ENCODE measurements at regions not wholly inside any gene's neighbourhood (a gene's known extent, or its start where the extent isn't known, plus 50 kb on each side); places are given as distances from the start of the nearest gene placed in this dataset.

DNA sequence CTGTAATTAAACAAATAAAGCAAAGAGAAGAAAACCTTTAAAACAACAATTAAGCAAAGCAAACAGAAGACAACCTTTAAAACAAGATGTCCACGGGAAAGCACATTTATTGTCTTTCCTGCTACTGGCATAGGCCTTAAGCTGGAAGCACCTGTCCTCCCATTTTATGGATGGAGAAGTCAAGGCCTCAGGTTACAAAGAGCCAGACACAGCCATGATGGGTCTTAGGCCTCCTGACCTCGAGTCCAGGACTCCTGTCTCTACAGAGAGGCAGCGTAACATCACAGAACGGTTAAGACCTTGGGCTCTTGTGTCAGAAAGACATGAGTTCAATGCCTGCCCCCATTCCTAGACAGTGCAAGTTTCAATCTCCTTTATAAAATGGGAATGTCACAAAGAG lies 54.7 kb upstream of the INSYN1 start:
- no peaks in the 10 kb centered on the region for H4K20me1 ChIP-seq (replicated peaks in 1 of 2; ENCODE audit: control insufficient read depth in 1 of 2, insufficient read depth in 2 of 2, low read length in 2 of 2)
- H3K9me3 ChIP-seq (ENCODE audit: insufficient read depth in 2 of 2, low read depth in 1 of 2, low read length in 1 of 2): no peaks in the 10 kb centered on the region
- ChIA-PET POLR2A (ENCODE audit: partially characterized antibody) (interaction anchor here (1.3 kb wide), 1 partner anchor 10 kb away, joined by 4 read pairs; no protein-coding TSS in a partner anchor), CTCF (ENCODE audit: partially characterized antibody) (interaction anchor here (1.2 to 1.7 kb wide), 3 partner anchors 25 to 103 kb away, joined by 3 to 9 read pairs (median 5); no protein-coding TSS in a partner anchor)
- H2BK120ac ChIP-seq (replicated peaks; ENCODE audit: low read depth, low read length): no peak overlapping the region
- no peak overlapping the region for H4K8ac ChIP-seq (ENCODE audit: extremely low read depth, insufficient read depth, low read length)
- no peak overlapping the region for H3K27ac ChIP-seq (ENCODE audit: low read depth, low read length)
- DNase-seq (ENCODE audit: low read depth in 1 of 2, low spot score in 2 of 2): no peak
- no peak overlapping the region for H2AFZ ChIP-seq (ENCODE audit: low read length)
- no peak overlapping the region for H2BK5ac ChIP-seq (ENCODE audit: low read depth, low read length)
- no peak overlapping the region for H3K4me3 ChIP-seq (ENCODE audit: extremely low read depth in 1 of 4, insufficient read depth in 2 of 4, low read depth in 3 of 4, low read length in 4 of 4)
- H2BK20ac ChIP-seq (ENCODE audit: low read length): no peak overlapping the region
- H3K14ac ChIP-seq (ENCODE audit: insufficient read length): no peak overlapping the region
- TF ChIP-seq POLR2A (IDR thresholded peaks at IDR 0.05; ENCODE audit: control extremely low read depth in 1 of 2, low read depth in 2 of 2, low read length in 2 of 2) (no peak), JUND (IDR thresholded peaks at IDR 0.05; ENCODE audit: low read length) (no peak), PHF8 (conservative IDR thresholded peaks at IDR 0.05; ENCODE audit: low read depth, low read length) (no peak), TAF7 (optimal IDR thresholded peaks at IDR 0.05; ENCODE audit: borderline replicate concordance, low read depth, low read length) (no peak), FOSL1 (IDR thresholded peaks at IDR 0.05; ENCODE audit: insufficient read depth, low read depth, low read length) (no peak), RAD21 (IDR thresholded peaks at IDR 0.05 in 1 of 2, conservative IDR thresholded peaks at IDR 0.05 in 1 of 2; ENCODE audit: low read depth in 2 of 2, low read length in 2 of 2) (no peak), SIRT6 (IDR thresholded peaks at IDR 0.05; ENCODE audit: low read length) (no peak), CREB1 (IDR thresholded peaks at IDR 0.05) (no peak), RNF2 (IDR thresholded peaks at IDR 0.05; ENCODE audit: borderline replicate concordance, low read depth, low read length, missing control alignments, poor library complexity, severe bottlenecking) (no peak)
- TF ChIP-seq, protein P1, sequence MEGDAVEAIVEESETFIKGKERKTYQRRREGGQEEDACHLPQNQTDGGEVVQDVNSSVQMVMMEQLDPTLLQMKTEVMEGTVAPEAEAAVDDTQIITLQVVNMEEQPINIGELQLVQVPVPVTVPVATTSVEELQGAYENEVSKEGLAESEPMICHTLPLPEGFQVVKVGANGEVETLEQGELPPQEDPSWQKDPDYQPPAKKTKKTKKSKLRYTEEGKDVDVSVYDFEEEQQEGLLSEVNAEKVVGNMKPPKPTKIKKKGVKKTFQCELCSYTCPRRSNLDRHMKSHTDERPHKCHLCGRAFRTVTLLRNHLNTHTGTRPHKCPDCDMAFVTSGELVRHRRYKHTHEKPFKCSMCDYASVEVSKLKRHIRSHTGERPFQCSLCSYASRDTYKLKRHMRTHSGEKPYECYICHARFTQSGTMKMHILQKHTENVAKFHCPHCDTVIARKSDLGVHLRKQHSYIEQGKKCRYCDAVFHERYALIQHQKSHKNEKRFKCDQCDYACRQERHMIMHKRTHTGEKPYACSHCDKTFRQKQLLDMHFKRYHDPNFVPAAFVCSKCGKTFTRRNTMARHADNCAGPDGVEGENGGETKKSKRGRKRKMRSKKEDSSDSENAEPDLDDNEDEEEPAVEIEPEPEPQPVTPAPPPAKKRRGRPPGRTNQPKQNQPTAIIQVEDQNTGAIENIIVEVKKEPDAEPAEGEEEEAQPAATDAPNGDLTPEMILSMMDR (IDR thresholded peaks at IDR 0.05; ENCODE audit: control extremely low read depth in 1 of 3, insufficient read depth in 1 of 3, low read depth in 1 of 3, low read length in 3 of 3): no peak
- H3K23ac ChIP-seq (ENCODE audit: insufficient read length): no peak overlapping the region
- no peak overlapping the region for H4K5ac ChIP-seq (ENCODE audit: insufficient read length, low read depth, low read length)
- no peaks in the 10 kb centered on the region; a peak in 1 of 7 replicates for H3K27me3 ChIP-seq (replicated peaks in 1 of 4; ENCODE audit: control insufficient read depth in 3 of 4, extremely low read depth in 1 of 4, insufficient read depth in 3 of 4, low read length in 3 of 4)
- H2BK12ac ChIP-seq (ENCODE audit: low read depth, low read length): no peak overlapping the region
- H3K18ac ChIP-seq (ENCODE audit: extremely low read depth, low read length): no peak overlapping the region
- FAIRE-seq: no peak
- no peaks in the 10 kb centered on the region; a peak in 2 of 7 replicates for H3K4me1 ChIP-seq (replicated peaks in 1 of 4; ENCODE audit: control insufficient read depth in 3 of 4, insufficient read depth in 4 of 4, low read length in 3 of 4)
- no peaks in the 10 kb centered on the region for H3K23me2 ChIP-seq (ENCODE audit: low read depth, low read length)
- H3K79me1 ChIP-seq (ENCODE audit: low read depth, low read length): no peaks in the 10 kb centered on the region
- H3K56ac ChIP-seq (replicated peaks; ENCODE audit: insufficient read length, low read depth, low read length): no peak overlapping the region
- H2AK5ac ChIP-seq (ENCODE audit: low read depth, low read length): no peak overlapping the region
- H3K4ac ChIP-seq (replicated peaks; ENCODE audit: insufficient read length, low read depth, low read length): no peak overlapping the region
- no peak overlapping the region for H3K4me2 ChIP-seq (ENCODE audit: insufficient read depth in 1 of 2, low read depth in 2 of 2, low read length in 2 of 2)
- WGBS, 2 experiments (ENCODE audit: extremely low coverage in 1 of 2, insufficient coverage in 1 of 2, insufficient read length in 1 of 2, insufficient replicate concordance in 2 of 2, low coverage in 1 of 2, low lambda C conversion rate in 2 of 2, missing lambda C conversion rate in 1 of 2): 92% methylated on average over 4 of the region's 4 CpGs; no CpG with 5 or more reads in 1 of the 2 experiments
- H3K36me3 ChIP-seq (ENCODE audit: control insufficient read depth in 2 of 4, insufficient read depth in 4 of 4, low read length in 3 of 4): no peaks in the 10 kb centered on the region
- H4K91ac ChIP-seq (replicated peaks; ENCODE audit: insufficient read length, low read length): no peak overlapping the region
- no peaks in the 10 kb centered on the region for H3K79me2 ChIP-seq (ENCODE audit: control insufficient read depth in 1 of 2, insufficient read depth in 2 of 2, low read length in 2 of 2)
- H3K9ac ChIP-seq (replicated peaks in 1 of 4; ENCODE audit: extremely low read depth in 1 of 4, low read depth in 3 of 4, low read length in 3 of 4): no peak overlapping the region
- 0 out of 2 replicates have a peak overlapping the region, but pooled peaks have one; percentile 40 for H2BK15ac ChIP-seq (ENCODE audit: low read length)
